HCT116 (cell line): ENCODE measurements at regions not wholly inside any gene's neighbourhood (a gene's known extent, or its start where the extent isn't known, plus 50 kb on each side); places are given as distances from the start of the nearest gene placed in this dataset.
"Not testable (repeated sequence)": the region's sequence is repeated elsewhere in the genome, so short reads cannot be mapped to it uniquely, and the experiment has no call there.

Source experiments
- ATAC-seq: fragments of 200-7000 bp; cut with Tn5 transposase; 2 replicates; pipeline ENCODE4 v1.9.1; 2020; ENCODE audit warnings: mild to moderate bottlenecking, moderate library complexity
- BruUV-seq: library from RNA; stranded (reverse); fragments of 400-500 nt; replicated peaks from 2 replicates; lab custom pipeline; 2021; lab: Mats Ljungman, UMichigan
- CTCF ChIA-PET: fragments of 300-600 bp; sonication (Branson Sonifier 250); formaldehyde crosslinking; loops from one replicate; lab custom pipeline; 2021; ENCODE audit warnings: antibody characterized with exemption; lab: Charles Lee
- POLR2A ChIA-PET: fragments of 300-600, 350-600 bp; sonication (Branson Sonifier 250); formaldehyde crosslinking; loops from one replicate; lab custom pipeline; 2021; ENCODE audit warnings: antibody characterized with exemption; lab: Charles Lee
- RAD21 ChIA-PET, 2 experiments: fragments of 300-600 bp; sonication (Branson Sonifier 250); formaldehyde crosslinking; loops; one replicate each; lab custom pipeline; 2023; ENCODE audit warnings: low total read pairs in 2 of 2; ENCODE audit not compliant: uncharacterized antibody in 2 of 2, unreplicated experiment in 2 of 2, low non-redundant PET in 1 of 2; lab: Charles Lee
- DNase-seq: peaks from one replicate; pipeline ENCODE4 v3.0.0-alpha.2; 2010; ENCODE audit warnings: low read depth, low spot score
- H2AFZ ChIP-seq: fragments of 200-600 bp; shearing (Covaris generic), sonication (generic); 2 replicates; pipeline ENCODE4 v1.6.1; 2017; ENCODE audit warnings: low read depth, mixed run types, mixed read lengths, antibody characterized with exemption, low read length; ENCODE audit not compliant: poor library complexity, severe bottlenecking
- H3K27ac ChIP-seq: 2 replicates; pipeline ENCODE4 v1.5.1; 2012; ENCODE audit warnings: low read depth, low read length
- H3K27me3 ChIP-seq: fragments of 200-600 bp; sonication (generic); 2 replicates; pipeline ENCODE4 v1.6.1; 2016; ENCODE audit warnings: mixed run types, low read length, mixed read lengths; ENCODE audit not compliant: insufficient read depth
- H3K36me3 ChIP-seq, 2 experiments: fragments of 200-500 bp in 1 of 2; fragments of 200-600 bp in 1 of 2; sonication (Bioruptor generic) in 1 of 2; sonication (generic) in 1 of 2; 2 replicates each; pipeline versions ENCODE4 v1.5.1 to v1.6.1; 2014 to 2016; ENCODE audit warnings: low read length in 2 of 2, inconsistent platforms in 1 of 2, mixed read lengths in 1 of 2, mixed run types in 1 of 2; ENCODE audit not compliant: insufficient read depth in 2 of 2, control insufficient read depth in 1 of 2
- H3K4me1 ChIP-seq, 2 experiments: fragments of 200-600 bp in 1 of 2; sonication (generic) in 1 of 2; 2 replicates each; pipeline versions ENCODE4 v1.5.1 to v1.6.1; 2012 to 2017; ENCODE audit warnings: low read length in 2 of 2, inconsistent platforms in 1 of 2, mild to moderate bottlenecking in 1 of 2, mixed read lengths in 1 of 2, mixed run types in 1 of 2, moderate library complexity in 1 of 2; ENCODE audit not compliant: insufficient read depth in 2 of 2, control insufficient read depth in 1 of 2
- H3K4me2 ChIP-seq: fragments of 200-600 bp; sonication (generic); 2 replicates; pipeline ENCODE4 v1.6.1; 2017; ENCODE audit warnings: mixed run types, low read length, mixed read lengths
- H3K4me3 ChIP-seq, 2 experiments: fragments of 200-600 bp in 1 of 2; sonication (generic) in 1 of 2; replicated peaks in 1 of 2; 2 replicates each; pipeline ENCODE4 v1.5.1; 2011 to 2016; ENCODE audit warnings: low read length in 2 of 2, control low read depth in 1 of 2, low read depth in 1 of 2, mild to moderate bottlenecking in 1 of 2, mixed read lengths in 1 of 2, mixed run types in 1 of 2
- H3K79me2 ChIP-seq: fragments of 200-600 bp; sonication (generic); 2 replicates; pipeline ENCODE4 v1.6.1; 2017; ENCODE audit warnings: mild to moderate bottlenecking, mixed run types, low read length, moderate library complexity, mixed read lengths; ENCODE audit not compliant: insufficient read depth
- H3K9ac ChIP-seq: fragments of 200-600 bp; sonication (generic); 2 replicates; pipeline ENCODE4 v1.6.1; 2016; ENCODE audit warnings: low read length, mixed read lengths
- H3K9me2 ChIP-seq: fragments of 200-600 bp; sonication (generic), shearing (Covaris generic); 2 replicates; pipeline ENCODE4 v1.6.1; 2017; ENCODE audit warnings: mixed run types, mild to moderate bottlenecking, moderate library complexity; ENCODE audit not compliant: insufficient read depth
- H3K9me3 ChIP-seq, 2 experiments: fragments of 200-500 bp in 1 of 2; fragments of 200-600 bp in 1 of 2; sonication (Bioruptor generic) in 1 of 2; sonication (generic) in 1 of 2; 2 replicates each; pipeline ENCODE4 v1.6.1; 2014 to 2017; ENCODE audit warnings: low read length in 2 of 2, mixed read lengths in 2 of 2, inconsistent platforms in 1 of 2, low read depth in 1 of 2, mild to moderate bottlenecking in 1 of 2, mixed run types in 1 of 2, moderate library complexity in 1 of 2; ENCODE audit not compliant: control insufficient read depth in 1 of 2, insufficient read depth in 1 of 2
- H4K20me1 ChIP-seq: fragments of 200-600 bp; sonication (generic), shearing (Covaris generic); 2 replicates; pipeline ENCODE4 v1.6.1; 2017; ENCODE audit warnings: mixed run types, mild to moderate bottlenecking, moderate library complexity; ENCODE audit not compliant: insufficient read depth
- ATF3 ChIP-seq: IDR thresholded peaks from 2 replicates; pipeline ENCODE4 v1.6.1; 2012
- CBX3 ChIP-seq: IDR thresholded peaks from 2 replicates; pipeline ENCODE4 v1.6.1; 2012; ENCODE audit warnings: low read depth
- CEBPB ChIP-seq: IDR thresholded peaks from 2 replicates; pipeline ENCODE4 v1.6.1; 2012; ENCODE audit warnings: low read depth
- EGR1 ChIP-seq: IDR thresholded peaks from 2 replicates; pipeline ENCODE4 v1.6.1; 2012; ENCODE audit warnings: low read depth
- ELF1 ChIP-seq: IDR thresholded peaks from 2 replicates; pipeline ENCODE4 v1.6.1; 2012; ENCODE audit warnings: low read depth, borderline replicate concordance
- EZH2 ChIP-seq: fragments of 200-600 bp; sonication (generic); IDR thresholded peaks from 2 replicates; pipeline ENCODE4 v1.6.1; 2017; ENCODE audit warnings: antibody characterized with exemption, mixed run types
- EZH2phosphoT487 ChIP-seq: fragments of 200-600 bp; IDR thresholded peaks from 2 replicates; pipeline ENCODE4 v1.6.1; 2018; ENCODE audit warnings: antibody characterized with exemption, borderline replicate concordance
- FOSL1 ChIP-seq: IDR thresholded peaks from 2 replicates; pipeline ENCODE4 v1.6.1; 2012; ENCODE audit warnings: low read depth
- JUND ChIP-seq: IDR thresholded peaks from 2 replicates; pipeline ENCODE4 v1.6.1; 2012
- MAX ChIP-seq: IDR thresholded peaks from 2 replicates; pipeline ENCODE4 v1.6.1; 2012
- SIN3A ChIP-seq: IDR thresholded peaks from 2 replicates; pipeline ENCODE4 v1.6.1; 2012; ENCODE audit warnings: low read depth
- ZFX ChIP-seq: fragments of 450-650 bp; IDR thresholded peaks from 2 replicates; pipeline ENCODE4 v1.6.1; 2017
- ZNF274 ChIP-seq: fragments of 200-500 bp; sonication (Bioruptor generic); IDR thresholded peaks from 2 replicates; pipeline ENCODE4 v1.6.1; 2014; ENCODE audit warnings: mild to moderate bottlenecking, low read depth, low read length, inconsistent platforms
- intact Hi-C: fragments of 100-400 bp; cut with micrococcal nuclease; formaldehyde crosslinking; loops from 2 replicates; pipeline ENCODE4 v1.10.0; 2022

- H3K9ac ChIP-seq: no peak overlapping the region
- H3K27ac ChIP-seq: no peak overlapping the region
- no peaks in the 10 kb centered on the region for H3K4me1 ChIP-seq
- ChIA-PET CTCF (no interaction called here), RAD21 (no interaction called here), POLR2A (no interaction called here)
- no TSS peak for BruUV-seq
- no peak overlapping the region for H2AFZ ChIP-seq
- intact Hi-C loops: no loop called here
- no peak overlapping the region for H3K4me2 ChIP-seq
- no peaks in the 10 kb centered on the region for H3K36me3 ChIP-seq
- no peaks in the 10 kb centered on the region for H3K79me2 ChIP-seq
- ATAC-seq: no peak
- no peaks in the 10 kb centered on the region for H3K27me3 ChIP-seq
- H3K9me3 ChIP-seq: no peaks in the 10 kb centered on the region
- H4K20me1 ChIP-seq: no peaks in the 10 kb centered on the region
- no peak for TF ChIP-seq JUND
- TF ChIP-seq SIN3A: no peak
- TF ChIP-seq MAX: no peak
- TF ChIP-seq CEBPB: no peak
- no peak for TF ChIP-seq EZH2phosphoT487
- TF ChIP-seq EGR1: no peak
- TF ChIP-seq ZNF274: no peak
- TF ChIP-seq ELF1: no peak
- no peak for TF ChIP-seq ZFX
- TF ChIP-seq CBX3: no peak
- no peak for TF ChIP-seq ATF3
- no peak for TF ChIP-seq EZH2
- no peak for TF ChIP-seq FOSL1
- DNase-seq: no peak
- no peak overlapping the region for H3K4me3 ChIP-seq
- no peaks in the 10 kb centered on the region for H3K9me2 ChIP-seq
These were observed 87.4 kb upstream of the PIP4K2A start for GRCh38 chr10:22801785-22802184.

DNA sequence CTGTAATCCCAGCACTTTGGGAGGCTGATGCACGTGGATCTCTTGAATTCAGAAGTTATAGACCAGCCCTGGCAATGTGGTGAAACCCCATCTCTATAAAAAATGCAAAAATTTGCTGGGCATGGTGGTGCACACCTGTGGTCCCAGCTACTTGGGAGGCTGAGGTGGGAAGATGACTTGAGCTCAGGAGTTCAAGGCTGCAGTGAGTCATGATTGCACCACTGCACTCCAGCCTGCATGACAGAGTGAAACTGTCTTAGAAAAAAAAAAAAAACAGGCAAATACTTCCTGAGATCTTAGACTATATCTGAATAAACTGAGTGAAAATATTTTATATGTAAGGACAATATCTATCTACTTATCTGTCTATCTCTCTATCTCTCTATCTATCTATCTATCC, 83.4 kb upstream of the PIP4K2A start:
- POLR2A ChIA-PET, DNase-seq, BruUV-seq: not testable (repeated sequence)

More for the DNA sequence above, 83.4 kb upstream of the PIP4K2A start:
- H2AFZ ChIP-seq, H3K9me2 ChIP-seq, H3K4me3 ChIP-seq, H3K9me3 ChIP-seq, H3K4me2 ChIP-seq, H3K27me3 ChIP-seq, ATAC-seq, H3K36me3 ChIP-seq, H3K27ac ChIP-seq, RAD21 ChIA-PET, H3K79me2 ChIP-seq, H3K9ac ChIP-seq, intact Hi-C loops, H3K4me1 ChIP-seq, CTCF ChIA-PET, H4K20me1 ChIP-seq: not testable (repeated sequence)
